A673 (cell line): ENCODE measurements at regions not wholly inside any gene's neighbourhood (a gene's known extent, or its start where the extent isn't known, plus 50 kb on each side); places are given as distances from the start of the nearest gene placed in this dataset.

ENCODE experiments used
- BruUV-seq: library from RNA; stranded (reverse); fragments of 400-500 nt; replicated peaks from 2 replicates; lab custom pipeline; 2021; lab: Mats Ljungman, UMichigan
- CTCF ChIA-PET: fragments of 300-600 bp; sonication (Branson Sonifier 250); formaldehyde crosslinking; loops from one replicate; lab custom pipeline; 2022; ENCODE audit warnings: antibody characterized with exemption; lab: Charles Lee
- POLR2A ChIA-PET: fragments of 300-600 bp; sonication (Branson Sonifier 250); formaldehyde crosslinking; loops from one replicate; lab custom pipeline; 2022; ENCODE audit warnings: antibody characterized with exemption; ENCODE audit not compliant: low non-redundant PET; lab: Charles Lee
- DNase-seq: peaks from one replicate; pipeline ENCODE4 v3.0.0-alpha.2; 2015; ENCODE audit warnings: low spot score
- H3K27ac ChIP-seq: fragments of 200-600 bp; sonication (generic); 2 replicates; pipeline ENCODE4 v1.5.1; 2016; ENCODE audit warnings: mixed run types, low read depth, mild to moderate bottlenecking, mixed read lengths, antibody characterized with exemption, low read length; ENCODE audit not compliant: poor library complexity, severe bottlenecking
- H3K27me3 ChIP-seq: fragments of 200-600 bp; sonication (generic); replicated peaks from 2 replicates; pipeline ENCODE4 v1.6.1; 2017; ENCODE audit warnings: mixed run types, low read depth, mild to moderate bottlenecking, mixed read lengths, antibody characterized with exemption, low read length; ENCODE audit not compliant: insufficient read depth, poor library complexity
- H3K36me3 ChIP-seq: fragments of 200-600 bp; sonication (generic); 2 replicates; pipeline ENCODE4 v1.6.1; 2016; ENCODE audit warnings: mixed run types, mild to moderate bottlenecking, mixed read lengths, antibody characterized with exemption, low read length; ENCODE audit not compliant: insufficient read depth, poor library complexity, severe bottlenecking
- H3K4me1 ChIP-seq: fragments of 200-600 bp; sonication (generic); 2 replicates; pipeline ENCODE4 v1.6.1; 2017; ENCODE audit warnings: mixed run types, mild to moderate bottlenecking, mixed read lengths, antibody characterized with exemption, low read length; ENCODE audit not compliant: insufficient read depth, poor library complexity, severe bottlenecking
- H3K4me3 ChIP-seq: fragments of 200-600 bp; sonication (generic); 2 replicates; pipeline ENCODE4 v1.5.1; 2016; ENCODE audit warnings: low read depth, mixed run types, mild to moderate bottlenecking, mixed read lengths, low read length; ENCODE audit not compliant: poor library complexity, severe bottlenecking
- H3K9me3 ChIP-seq: fragments of 200-600 bp; sonication (generic); 2 replicates; pipeline ENCODE4 v1.6.1; 2016; ENCODE audit warnings: mixed run types, low read depth, mild to moderate bottlenecking, mixed read lengths, antibody characterized with exemption, low read length; ENCODE audit not compliant: poor library complexity, severe bottlenecking
- EZH2 ChIP-seq: fragments of 200-600 bp; sonication (generic); IDR thresholded peaks from 2 replicates; pipeline ENCODE4 v1.6.1; 2017; ENCODE audit warnings: borderline replicate concordance, low read depth, mild to moderate bottlenecking, mixed read lengths, antibody characterized with exemption, low read length; ENCODE audit not compliant: poor library complexity, severe bottlenecking
- intact Hi-C: fragments of 100-400 bp; cut with micrococcal nuclease; formaldehyde crosslinking; loops from one replicate; pipeline ENCODE4 v1.10.0; 2022; ENCODE audit not compliant: unreplicated experiment
- TF ChIP-seq, protein P1 (sequence below): fragments of 300-800, 200-600 bp; sonication (generic); conservative IDR thresholded peaks from 2 replicates; pipeline ENCODE4 v1.5.1; 2017; ENCODE audit warnings: low read depth, mild to moderate bottlenecking, antibody characterized with exemption, low read length, moderate library complexity, mixed read lengths

DNA sequence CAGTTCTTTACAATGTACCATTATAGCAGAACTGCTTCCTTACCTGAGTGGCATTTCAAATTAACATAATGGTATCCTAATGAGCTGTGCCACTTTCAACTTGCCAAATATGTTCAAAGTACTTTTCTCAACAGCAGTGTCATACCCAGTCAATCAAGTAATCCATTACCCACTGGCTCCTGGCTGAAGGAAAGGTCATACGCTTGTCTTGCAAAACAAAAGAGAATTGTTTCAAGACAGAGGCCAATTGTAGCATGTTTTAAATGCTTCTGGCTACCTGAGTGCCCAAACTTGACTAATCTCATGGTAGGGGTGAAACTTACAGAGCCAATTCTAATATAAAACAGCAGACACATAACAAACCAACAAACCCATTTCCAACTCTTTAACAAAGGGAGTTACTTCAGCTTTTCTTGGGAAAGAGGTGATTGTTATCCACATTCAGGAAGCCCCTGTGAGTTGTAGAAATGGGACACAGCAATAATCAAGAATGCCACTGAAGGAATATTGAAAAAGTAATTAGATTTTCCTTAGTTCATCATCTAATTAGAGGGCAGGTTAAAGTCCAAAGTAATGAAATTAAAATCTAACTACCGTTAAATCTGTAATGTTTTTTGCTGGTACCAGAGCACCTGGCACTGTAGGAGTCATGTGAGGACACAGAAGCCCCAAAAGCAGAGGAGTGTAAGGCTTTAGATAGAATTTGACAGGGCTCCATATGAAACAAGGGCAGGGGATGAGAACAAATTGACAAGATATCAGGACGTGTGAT, 241.9 kb downstream of the RWDD3 start:
- CTCF ChIA-PET, result no interaction called here
- TF ChIP-seq EZH2, result no peak
- Histone ChIP-seq H3K4me3 (no peak overlapping the region), H3K4me1 (no peaks in the 10 kb centered on the region), H3K27ac (no peak overlapping the region), H3K36me3 (no peaks in the 10 kb centered on the region), H3K27me3 (no peaks in the 10 kb centered on the region), H3K9me3 (no peaks in the 10 kb centered on the region)
- POLR2A ChIA-PET, result no interaction called here
- intact Hi-C loops, result no loop called here
- no TSS peak for BruUV-seq
- DNase-seq, result no peak

DNA sequence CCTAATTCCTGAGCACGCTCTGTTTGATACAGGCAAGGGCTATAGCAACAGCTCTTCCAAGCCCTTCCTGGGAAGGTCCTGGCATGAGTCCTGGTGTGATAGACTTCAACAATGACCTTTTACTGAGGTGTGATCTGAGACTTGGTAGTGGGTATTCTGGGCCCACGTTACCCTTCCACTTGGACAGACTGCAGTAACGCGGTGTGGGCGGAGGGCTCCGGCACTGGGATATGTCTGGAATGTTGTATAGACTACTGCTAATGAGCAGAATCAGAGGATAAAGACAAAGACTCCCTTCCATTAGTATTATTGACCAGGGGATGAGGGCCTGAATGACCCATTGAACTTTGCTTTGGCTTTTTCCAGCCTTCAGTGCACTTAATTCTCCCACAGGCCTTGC, 262.3 kb downstream of the RWDD3 start:
- TF ChIP-seq, protein P1, sequence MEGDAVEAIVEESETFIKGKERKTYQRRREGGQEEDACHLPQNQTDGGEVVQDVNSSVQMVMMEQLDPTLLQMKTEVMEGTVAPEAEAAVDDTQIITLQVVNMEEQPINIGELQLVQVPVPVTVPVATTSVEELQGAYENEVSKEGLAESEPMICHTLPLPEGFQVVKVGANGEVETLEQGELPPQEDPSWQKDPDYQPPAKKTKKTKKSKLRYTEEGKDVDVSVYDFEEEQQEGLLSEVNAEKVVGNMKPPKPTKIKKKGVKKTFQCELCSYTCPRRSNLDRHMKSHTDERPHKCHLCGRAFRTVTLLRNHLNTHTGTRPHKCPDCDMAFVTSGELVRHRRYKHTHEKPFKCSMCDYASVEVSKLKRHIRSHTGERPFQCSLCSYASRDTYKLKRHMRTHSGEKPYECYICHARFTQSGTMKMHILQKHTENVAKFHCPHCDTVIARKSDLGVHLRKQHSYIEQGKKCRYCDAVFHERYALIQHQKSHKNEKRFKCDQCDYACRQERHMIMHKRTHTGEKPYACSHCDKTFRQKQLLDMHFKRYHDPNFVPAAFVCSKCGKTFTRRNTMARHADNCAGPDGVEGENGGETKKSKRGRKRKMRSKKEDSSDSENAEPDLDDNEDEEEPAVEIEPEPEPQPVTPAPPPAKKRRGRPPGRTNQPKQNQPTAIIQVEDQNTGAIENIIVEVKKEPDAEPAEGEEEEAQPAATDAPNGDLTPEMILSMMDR, result no peak
- TF ChIP-seq EZH2, result no peak
- H3K9me3 ChIP-seq, result no peaks in the 10 kb centered on the region
- no peak overlapping the region for H3K27ac ChIP-seq
- POLR2A ChIA-PET, result no interaction called here
- no peaks in the 10 kb centered on the region for H3K4me1 ChIP-seq
- no peaks in the 10 kb centered on the region for H3K36me3 ChIP-seq
- CTCF ChIA-PET, result no interaction called here
- H3K27me3 ChIP-seq, result peaks cover 13% of the 10 kb centered on the region
- no peak overlapping the region for H3K4me3 ChIP-seq
- no TSS peak for BruUV-seq
- DNase-seq, result no peak
- intact Hi-C loops, result no loop called here

DNA sequence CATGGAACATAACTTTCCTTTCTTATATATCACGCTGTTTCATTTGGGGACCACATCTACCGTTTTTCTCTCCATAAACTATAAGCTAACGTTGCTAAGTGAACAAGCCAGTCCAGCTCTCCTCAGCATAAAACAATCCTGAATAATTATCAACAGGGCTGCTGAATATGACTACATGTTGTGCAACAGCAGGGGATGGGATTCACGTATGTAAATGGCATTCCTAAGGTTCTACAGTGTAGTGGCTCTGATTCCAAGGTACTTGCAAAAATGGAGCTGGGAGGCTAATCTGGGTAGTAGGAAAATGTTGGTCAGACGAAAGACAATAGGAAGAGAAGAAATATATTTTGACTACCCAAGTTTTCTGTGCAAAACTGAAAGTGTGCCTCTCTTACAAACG, 262.8 kb downstream of the RWDD3 start:
- POLR2A ChIA-PET, result no interaction called here
- H3K4me1 ChIP-seq, result no peaks in the 10 kb centered on the region
- peaks cover 13% of the 10 kb centered on the region for H3K27me3 ChIP-seq
- peak; percentile 2 for DNase-seq
- CTCF ChIA-PET, result no interaction called here
- intact Hi-C loops, result no loop called here
- no TSS peak for BruUV-seq
- H3K4me3 ChIP-seq, result no peak overlapping the region
- no peak overlapping the region for H3K27ac ChIP-seq
- H3K36me3 ChIP-seq, result no peaks in the 10 kb centered on the region
- no peaks in the 10 kb centered on the region for H3K9me3 ChIP-seq
- TF ChIP-seq EZH2, result no peak
- TF ChIP-seq, protein P1, result no peak

DNA sequence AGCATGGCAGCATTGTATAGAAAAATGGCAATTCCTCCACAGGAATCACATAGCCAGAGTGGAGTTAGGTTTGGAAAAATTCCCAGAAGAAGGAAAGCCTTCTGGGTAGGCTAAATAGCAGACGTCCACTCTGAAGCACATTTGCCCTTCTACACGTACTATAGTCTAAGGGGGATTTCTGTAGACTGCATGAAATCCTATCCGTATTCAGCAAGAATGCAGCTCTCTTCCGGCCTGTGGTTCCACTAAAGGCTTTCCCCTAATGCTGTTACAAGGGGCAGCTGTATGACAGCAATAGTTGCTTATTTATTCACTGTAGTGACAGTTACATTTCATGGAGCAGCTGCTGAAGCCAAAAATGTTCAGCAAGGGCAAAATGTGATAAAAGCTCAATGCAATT, 263.6 kb downstream of the RWDD3 start:
- Histone ChIP-seq H3K4me1 (no peaks in the 10 kb centered on the region), H3K27me3 (peaks cover 15% of the 10 kb centered on the region), H3K9me3 (no peaks in the 10 kb centered on the region), H3K4me3 (no peak overlapping the region), H3K27ac (no peak overlapping the region), H3K36me3 (no peaks in the 10 kb centered on the region)
- ChIA-PET POLR2A (no interaction called here), CTCF (no interaction called here)
- no peak for TF ChIP-seq EZH2
- TF ChIP-seq, protein P1, result no peak
- no TSS peak for BruUV-seq
- intact Hi-C loops, result no loop called here
- DNase-seq, result no peak
